GM18909 (cell line): ENCODE measurements at regions not wholly inside any gene's neighbourhood (a gene's known extent, or its start where the extent isn't known, plus 50 kb on each side); places are given as distances from the start of the nearest gene placed in this dataset.

Experiments
- ATAC-seq: cut with Tn5 transposase; IDR thresholded peaks from one replicate; pipeline ENCODE4 v1.9.1; 2021; ENCODE audit warnings: mild to moderate bottlenecking; ENCODE audit not compliant: unreplicated experiment, poor library complexity

DNA sequence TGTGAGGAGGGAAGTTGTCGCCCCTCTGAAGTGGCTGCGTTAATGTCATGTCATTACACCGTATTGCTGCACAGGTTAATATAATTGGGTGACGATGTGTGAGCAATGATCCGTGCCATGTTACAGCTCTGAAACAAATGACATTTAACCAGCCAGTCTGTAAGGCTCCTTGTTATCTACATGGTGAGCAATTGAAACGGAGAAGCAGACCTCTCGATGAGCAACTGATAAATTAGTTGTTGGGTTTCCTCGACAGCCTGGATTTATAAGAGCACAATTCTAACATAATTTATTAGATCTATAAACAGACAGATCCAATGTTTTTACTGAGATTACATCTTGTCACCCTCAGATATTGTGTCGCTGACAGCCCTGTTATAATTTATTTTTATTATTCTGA lies 49.9 kb upstream of the MAFB start:
- no peak for ATAC-seq

DNA sequence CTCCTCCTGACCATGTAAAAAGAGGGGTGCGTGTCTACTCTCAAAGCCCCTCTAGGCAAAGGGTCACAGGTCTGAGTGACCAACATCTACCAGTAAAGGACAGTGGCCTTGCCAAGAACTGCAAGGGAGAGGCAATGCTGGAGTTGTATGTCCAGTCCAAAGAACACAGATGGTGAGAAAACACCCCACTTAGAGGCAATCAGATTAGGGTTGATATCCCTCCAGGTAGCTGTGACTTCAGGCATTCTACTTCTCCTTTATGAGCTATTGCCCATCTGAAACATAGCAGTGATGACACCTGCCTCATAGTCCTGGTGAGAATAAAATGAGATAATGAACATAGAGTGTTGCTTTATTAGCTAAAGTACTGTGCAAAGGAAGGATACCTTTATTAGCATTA lies 50.8 kb upstream of the MAFB start:
- no peak for ATAC-seq

DNA sequence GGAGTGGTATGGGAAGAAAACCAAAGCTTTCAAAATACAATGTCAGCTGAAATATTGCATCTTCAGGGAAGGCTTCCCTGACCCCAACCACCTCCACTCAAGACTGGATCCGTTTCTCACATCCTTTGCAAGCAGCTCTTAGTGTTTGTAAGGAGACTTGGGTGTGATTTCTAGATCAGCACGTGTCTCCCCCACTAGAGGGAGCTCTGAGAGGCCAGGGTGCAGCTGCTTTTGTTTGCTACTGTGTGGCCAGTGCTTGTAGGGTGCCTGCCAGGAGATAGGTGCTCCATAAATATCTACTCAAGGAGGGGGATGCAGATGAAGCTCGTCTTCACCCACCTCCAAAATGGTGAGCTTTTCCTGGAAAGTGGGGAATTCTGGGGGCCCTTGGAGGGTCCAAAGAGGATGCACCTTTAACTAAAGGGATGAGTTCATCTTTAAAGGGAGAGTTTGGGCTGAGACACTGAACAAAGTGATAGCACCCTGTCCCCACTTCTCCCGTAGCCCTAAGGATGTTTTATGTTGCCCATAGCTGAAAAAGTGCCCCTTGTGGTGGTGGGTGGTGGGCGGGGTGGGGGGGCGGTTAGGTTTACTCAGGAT lies 52.6 kb upstream of the MAFB start:
- no peak for ATAC-seq

DNA sequence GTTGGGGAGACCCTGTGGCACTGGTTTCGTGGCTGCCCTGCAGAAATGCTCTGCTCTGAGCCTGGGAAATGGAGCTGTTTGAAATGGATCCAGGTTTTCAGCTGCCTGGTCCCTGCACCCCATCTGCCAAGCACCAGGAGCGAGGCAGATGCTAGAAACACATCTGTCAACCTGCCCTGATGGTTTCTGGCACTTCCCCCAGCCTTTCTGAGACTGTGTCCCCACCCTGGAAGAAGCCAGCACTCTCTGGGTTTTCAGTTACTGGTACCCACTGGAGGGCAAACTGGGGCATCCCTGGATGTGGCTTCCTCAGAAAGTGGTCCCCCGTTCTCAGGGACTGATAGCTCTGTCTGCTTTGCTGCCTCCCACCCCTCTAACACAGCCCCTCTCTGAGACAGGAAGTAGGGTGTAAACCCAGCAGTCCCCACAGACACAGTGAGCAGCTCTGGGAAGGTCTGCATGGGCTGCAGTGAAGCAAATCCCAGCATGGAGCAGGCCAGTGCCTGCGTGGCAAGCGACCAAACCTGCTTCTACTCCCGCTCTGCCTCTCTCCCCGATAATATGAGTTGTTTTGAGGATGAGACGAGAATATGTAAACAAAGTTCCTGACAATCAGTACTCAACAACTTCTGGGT lies 54.2 kb upstream of the MAFB start:
- no peak for ATAC-seq

DNA sequence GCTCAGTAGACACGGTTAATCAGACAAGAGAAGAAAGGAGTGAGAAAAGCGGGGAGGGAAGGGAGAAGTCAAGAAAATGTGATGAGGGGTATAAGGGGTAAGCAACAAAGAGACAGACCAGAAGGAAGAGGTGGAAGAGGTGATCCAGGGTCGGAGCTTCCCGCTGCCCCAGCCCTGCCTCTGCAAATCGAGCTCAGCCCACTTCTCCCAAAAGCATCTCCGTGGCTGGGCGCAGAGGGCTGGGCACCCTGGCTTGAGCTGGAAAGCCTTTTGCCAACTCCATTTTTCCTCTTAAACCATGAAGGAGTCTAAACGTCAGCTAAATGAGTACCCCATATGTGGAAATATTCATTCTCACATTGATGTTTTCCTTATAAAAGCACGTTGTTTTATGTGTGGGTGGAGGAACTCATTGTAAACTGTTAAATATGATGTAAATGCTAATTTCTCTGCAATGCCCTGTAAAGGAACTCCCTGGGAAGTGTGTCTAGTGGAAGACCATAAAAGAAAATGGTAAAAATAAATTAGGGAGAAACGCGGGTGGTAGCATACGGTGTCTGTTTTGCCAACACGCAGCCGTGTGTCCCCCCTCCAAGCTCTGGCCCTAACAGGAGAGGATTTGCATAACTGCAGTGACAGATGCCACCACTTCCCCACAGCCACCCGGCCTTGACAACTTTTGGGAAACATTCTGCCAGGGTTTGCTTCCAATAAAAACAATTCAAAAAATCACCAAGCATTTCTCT lies 55.2 kb upstream of the MAFB start:
- no peak for ATAC-seq

DNA sequence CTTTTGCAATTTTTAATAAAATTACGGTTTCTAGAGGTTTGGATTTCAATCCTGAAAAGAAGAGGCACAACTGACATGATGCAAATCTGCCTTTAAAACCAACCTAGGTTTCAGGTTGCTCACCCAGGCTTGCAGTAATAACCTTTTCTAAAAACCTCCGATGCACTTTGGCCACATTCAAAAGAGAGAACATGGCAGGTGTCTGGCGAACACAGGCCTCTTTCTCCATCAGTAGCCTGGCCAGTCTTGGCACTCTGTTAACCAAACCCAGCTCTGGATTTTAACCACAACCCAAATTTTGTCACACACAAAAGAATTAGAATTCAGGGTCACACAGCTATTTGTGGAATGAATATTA lies 55.8 kb upstream of the MAFB start:
- no peak for ATAC-seq

DNA sequence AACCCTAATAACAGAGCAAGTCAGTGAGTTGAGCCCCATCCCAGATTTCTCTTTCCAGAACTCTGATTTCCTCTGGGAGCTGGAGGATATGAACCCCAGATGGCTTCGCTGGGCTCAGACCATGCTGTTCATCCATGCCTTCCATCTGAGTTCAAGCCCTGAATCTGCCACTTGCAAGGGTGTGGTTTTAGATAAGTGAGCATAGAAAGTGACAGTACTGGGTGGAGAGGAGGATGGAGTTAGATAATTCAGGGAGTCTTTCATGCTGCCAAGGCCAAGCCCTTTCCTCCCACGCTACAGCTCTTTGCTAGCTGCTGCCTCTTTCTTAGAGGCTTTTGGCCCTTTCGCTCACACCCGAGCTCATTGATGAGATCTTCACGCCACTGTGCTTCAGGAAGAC lies 57.2 kb upstream of the MAFB start:
- no peak for ATAC-seq

DNA sequence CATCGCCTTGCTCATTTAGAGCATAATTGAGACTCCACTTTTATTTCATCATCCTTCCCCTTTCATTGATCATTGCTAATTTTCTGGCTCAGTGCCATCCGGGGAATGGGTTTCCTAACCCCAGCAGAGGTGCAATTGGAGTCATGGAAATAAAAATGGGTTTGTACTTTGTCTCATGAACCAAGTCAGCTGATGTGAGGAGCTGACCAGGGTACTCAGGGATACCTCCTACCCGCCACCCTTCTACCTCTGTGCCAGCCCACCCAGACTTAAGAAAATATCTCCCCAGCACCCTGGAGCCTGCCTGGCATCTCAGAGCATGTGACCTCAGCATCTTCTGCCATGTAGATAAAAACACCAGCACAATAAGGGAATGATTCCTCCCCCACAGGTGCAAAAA lies 59.1 kb upstream of the MAFB start:
- no peak for ATAC-seq

DNA sequence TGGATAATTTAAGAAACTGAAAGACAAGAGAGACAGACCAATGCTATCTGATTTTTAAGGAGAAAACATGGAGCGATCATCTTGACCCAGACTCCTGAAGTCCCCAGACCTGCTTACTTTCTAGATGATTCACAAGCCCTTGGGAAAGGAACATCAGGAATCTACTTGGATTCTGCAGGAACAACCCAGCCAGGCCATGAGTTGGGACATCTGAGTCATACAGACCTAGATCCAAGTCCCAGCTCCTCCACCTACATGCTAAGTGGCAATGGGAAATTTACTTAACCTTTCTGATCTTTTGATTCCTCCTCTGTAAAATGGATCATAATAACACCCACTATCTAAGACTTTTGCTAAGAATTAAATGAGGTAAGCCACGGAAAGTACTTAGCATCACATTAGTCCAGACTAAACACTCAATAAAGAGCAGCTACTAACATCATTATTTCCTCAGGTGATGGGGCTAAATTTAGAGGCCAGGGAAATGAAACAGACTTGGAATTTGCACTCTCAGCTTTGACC lies 61.0 kb upstream of the MAFB start:
- no peak for ATAC-seq

DNA sequence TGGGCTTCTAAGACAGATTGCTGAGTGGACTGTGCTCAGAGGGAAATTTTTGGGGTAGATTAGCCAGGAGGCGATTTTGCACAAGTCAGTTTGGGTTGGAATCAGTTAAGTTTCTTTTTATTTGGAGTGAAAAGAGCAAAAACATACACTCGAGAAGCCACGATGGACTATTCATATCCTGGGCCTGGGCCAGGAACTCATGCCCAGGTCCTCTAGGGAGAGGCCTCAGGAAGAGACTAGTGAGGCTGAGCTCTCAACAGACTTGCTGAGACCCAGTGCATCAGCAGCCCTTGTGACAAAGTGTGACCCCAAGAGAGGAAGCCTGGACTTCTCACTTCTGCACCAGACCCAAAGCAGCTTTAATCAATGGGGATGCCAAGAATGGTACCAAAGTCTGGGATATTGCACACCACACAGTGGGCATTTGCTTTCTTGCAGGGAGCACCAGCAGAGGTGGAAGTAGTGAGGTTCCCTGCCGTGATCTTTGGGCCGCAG lies 61.6 kb upstream of the MAFB start:
- ATAC-seq: no peak

DNA sequence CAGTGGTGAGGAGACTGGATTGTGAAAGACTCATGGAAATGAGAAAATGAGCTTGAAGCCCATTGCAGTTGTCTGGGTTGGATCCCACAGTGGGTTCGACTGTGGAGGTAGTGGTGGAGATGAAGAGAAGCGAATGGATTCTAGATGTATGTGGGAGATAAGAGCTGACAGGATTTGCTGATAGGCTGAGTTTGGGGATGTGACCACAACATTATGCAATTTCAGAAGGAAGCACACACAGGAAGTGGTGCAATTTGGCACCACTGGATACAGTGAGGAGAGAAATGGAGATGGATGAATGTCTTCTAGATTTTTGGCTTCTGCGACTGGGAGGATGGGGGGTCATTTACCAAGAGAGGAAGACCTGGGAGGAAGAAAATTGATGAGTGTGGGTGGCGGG lies 64.4 kb upstream of the MAFB start:
- no peak for ATAC-seq

DNA sequence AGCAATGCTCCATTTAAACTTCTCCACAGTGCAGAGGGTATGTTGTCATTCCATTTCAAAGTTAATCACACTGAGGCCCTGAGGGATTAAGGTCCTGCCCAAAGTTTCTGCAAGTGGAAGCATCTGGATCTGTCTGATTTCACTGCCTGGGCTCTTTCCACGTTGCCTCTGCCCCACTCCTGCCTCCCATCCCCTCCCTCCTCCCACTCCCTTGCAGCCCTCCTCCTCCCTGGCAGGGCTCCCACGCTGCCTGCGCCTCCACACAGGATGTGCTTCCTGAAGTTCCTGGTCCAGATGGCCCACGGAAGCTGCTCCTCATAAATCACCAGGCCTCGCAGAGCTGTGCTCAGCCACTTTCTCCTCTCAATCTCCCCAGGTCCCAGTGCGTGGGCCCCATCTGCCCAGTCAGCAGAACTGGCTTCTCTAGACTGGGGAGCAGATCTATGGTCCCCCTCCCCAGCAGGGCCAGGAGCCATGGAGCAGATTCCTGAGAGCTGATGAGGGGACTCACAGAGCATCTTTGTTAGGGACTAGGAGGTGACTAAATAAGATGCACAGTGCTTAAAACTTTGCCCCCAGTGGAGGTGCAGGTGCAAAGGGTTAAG lies 65.4 kb upstream of the MAFB start:
- ATAC-seq: no peak

DNA sequence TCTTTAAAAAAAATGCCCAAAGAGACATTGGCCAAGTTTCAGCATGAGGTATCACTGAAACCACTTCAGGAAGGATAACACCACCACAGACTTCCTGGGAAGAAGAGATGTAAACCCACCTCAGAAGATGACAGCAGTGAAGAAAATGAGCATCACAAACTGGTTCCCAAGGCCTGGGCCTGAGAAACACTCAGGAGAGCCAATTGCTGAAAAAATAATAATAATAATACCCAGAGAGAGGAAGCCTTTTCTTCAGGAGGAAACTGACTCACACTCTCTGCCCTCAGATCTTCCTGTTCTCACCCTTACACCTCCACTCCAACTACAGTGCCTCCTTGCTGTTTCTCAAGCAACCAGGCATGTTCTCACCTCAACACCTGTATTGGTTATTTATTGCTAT lies 68.1 kb upstream of the MAFB start:
- ATAC-seq: no peak

DNA sequence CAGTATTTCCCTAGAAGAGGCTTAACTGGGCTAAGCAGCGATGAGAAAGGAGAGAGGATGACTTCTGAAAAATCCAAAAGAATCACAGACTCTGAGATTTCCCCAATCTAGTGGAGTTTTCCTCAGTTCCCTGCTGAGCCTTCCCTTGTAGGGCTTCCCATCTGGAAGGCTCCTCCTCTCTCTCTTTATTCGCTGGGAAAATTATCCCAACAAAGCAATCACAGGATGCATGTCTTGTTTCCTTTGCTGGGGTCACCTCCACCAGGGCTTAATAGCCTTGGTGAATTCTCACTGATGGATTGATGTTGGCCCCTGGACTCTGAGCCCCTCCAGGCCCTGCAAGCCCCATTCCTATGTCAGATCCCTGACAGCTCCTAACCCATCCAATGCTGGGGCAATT lies 69.8 kb upstream of the MAFB start:
- no peak for ATAC-seq

DNA sequence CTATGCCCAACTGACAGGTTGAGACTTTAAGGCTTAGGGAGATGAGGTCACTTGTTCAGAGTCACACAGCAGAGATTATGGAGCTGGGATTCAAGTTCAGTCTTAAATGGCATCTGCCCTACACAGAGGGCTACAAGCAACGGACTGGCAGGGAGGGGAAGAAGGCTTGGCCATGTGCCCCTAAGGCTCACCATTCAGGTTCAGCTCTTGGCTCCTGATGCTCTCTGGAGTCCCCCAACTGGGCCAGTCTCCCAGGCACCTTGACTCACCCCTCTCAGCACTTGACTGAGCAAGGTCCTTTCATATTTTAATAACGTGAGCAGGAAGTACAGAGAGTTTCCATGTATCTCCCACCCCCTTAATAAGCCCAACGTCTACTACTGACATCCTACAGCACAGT lies 71.4 kb upstream of the MAFB start:
- no peak for ATAC-seq

DNA sequence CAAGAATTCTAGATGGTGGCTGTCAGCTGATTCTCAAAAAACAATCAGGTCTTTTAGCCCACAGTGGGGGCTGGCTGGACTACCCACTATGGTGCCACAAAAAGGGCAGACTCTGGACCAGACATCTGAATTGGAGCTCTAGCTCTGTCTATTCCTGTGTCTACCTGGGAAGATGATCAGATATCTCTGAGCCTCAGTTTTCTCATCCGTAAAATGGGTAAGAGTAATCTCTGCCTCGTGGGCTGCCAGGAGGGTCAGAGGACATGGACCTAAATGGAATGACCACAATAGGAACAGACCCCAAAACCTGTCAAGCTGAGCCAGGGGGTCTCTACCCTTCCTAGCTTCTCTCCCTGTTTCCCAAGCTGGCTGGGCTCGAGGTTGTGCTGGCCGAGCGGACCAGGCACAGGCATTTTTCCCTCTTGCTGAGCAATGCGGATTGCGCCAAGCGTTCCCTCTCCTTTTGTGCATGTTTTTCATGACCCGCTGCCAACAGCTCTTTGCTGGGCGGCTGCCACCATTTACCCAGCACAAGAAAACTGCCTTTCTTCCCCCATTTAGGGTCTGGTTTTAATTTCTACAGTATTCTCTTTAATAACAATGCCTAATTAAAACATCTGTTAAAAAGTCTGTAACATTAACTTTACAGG lies 74.7 kb upstream of the MAFB start:
- ATAC-seq: no peak

DNA sequence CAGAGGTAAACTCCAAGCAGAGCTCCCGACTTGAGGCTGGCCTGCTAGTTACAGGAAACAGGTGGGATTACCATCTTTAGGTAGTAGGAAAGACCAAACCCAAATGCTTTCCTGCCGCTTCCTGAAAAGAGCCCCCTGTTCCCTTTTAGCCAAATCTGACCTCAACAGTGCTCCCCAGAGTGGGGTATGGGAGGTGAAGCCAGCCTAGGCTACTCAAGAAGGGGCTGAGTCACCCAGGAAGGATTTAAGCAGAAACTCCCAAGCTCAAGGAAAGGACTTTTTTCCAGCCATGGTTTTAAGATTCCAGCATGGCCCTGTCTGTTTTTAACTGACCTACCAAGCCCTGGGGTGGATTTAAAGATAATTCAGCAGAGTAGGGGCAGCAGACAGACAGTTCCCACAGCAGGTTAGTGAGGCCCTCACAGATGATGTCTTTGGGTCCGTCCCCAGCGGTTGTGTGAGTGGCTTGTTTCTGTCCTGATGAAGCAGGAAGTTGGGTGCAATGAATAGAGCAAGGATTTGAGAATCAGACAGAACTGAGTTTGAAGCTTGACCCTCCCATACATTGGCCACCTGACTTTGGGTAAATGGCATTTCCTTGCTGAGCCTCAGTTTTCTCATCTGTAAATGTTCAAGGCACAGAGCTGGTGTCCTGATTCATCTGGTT lies 76.9 kb upstream of the MAFB start:
- no peak for ATAC-seq

DNA sequence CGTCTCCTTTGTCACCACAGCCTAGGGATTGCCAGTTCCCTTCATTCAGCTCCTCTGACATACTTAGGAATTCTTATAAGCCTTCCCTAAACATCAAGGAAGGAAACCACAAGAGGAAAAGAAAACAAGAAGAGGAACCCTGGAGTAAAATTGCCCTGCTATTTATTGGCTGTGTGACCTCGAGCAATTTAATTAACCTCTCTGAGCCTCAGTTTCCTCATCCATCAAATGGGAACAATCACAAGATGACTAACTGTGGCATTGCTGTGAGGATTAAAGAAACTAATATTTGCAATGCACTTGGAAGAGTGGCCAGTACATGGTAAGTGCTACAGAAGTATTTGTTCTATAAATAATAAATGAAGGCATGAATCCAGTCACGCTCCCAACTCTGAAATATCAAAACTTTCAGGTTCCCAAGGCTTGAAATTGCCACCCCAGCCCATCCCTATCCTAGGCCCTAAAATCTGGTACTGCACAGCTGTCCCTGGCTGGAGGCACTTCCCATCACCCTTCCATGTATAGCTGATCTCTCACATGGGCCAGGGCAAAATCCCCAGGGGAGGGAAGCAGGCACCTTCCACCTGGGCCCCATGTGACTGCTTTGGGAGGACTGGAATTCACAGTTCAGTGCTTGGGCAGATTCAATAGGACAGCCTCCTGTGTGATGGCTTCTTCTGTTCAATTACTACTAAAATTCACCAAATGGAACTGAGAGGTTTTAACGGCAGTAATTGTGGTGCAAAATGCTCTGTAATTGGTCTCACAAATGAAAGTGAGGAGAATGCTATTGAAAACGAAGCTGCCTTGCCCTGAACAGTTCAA lies 78.0 kb upstream of the MAFB start:
- no peak for ATAC-seq

DNA sequence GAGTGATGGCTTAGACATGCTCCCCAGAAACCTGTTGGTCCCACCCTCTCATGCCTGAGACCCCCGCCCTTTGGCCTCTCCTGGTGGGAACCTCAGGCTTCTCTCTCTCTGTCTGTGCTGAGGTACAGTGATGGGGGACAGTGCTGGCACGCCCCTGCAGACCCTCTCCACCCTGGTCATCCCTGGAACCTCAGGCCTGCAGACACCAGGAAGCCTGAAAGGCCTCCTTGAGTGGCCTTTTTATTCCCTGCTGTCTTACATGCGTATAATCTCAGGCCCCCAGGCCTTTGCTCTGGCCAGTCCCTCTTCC lies 78.5 kb upstream of the MAFB start:
- ATAC-seq: no peak

DNA sequence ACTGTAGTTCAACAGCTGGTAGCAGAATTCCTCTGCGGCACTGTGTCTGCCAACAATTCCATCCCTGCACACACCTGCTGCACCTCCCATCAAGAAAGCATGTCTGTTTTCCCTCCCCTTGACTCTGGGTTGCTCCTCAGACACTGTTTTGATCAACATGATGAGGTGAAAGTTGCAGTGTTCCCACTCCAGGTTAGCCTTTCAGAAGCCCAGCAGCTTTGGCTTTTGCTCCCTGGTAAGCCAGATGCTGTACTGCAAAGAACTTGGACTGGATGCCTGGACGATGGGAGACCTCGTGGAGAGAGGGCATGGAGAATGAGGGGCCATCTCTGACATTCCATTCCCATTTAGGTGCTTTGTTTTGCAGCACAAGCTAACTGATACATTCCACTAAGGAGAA lies 79.1 kb upstream of the MAFB start:
- no peak for ATAC-seq
